KMS-11 (cell line): ENCODE measurements at regions not wholly inside any gene's neighbourhood (a gene's known extent, or its start where the extent isn't known, plus 50 kb on each side); places are given as distances from the start of the nearest gene placed in this dataset.

Experiments used
- H2AFZ ChIP-seq: fragments of 200-600 bp; sonication (generic); 2 replicates; pipeline ENCODE4 v1.6.1; 2016; ENCODE audit warnings: antibody characterized with exemption, mixed run types, low read depth
- H3K27ac ChIP-seq: fragments of 200-600 bp; sonication (generic); 2 replicates; pipeline ENCODE4 v1.6.1; 2016; ENCODE audit warnings: mild to moderate bottlenecking, mixed run types
- H3K27me3 ChIP-seq: fragments of 200-600 bp; sonication (generic); 2 replicates; pipeline ENCODE4 v1.6.1; 2017; ENCODE audit warnings: mild to moderate bottlenecking, low read depth, mixed run types, moderate library complexity; ENCODE audit not compliant: insufficient read depth
- H3K36me3 ChIP-seq: fragments of 200-600 bp; sonication (generic); 2 replicates; pipeline ENCODE4 v1.6.1; 2017; ENCODE audit warnings: mild to moderate bottlenecking, mixed run types; ENCODE audit not compliant: insufficient read depth
- H3K4me1 ChIP-seq: fragments of 200-600 bp; sonication (generic); 2 replicates; pipeline ENCODE4 v1.6.1; 2016; ENCODE audit warnings: mild to moderate bottlenecking, low read depth, mixed run types; ENCODE audit not compliant: poor library complexity, severe bottlenecking
- H3K4me2 ChIP-seq: fragments of 200-600 bp; sonication (generic); 2 replicates; pipeline ENCODE4 v1.7.0; 2016; ENCODE audit warnings: mild to moderate bottlenecking, mixed run types
- H3K4me3 ChIP-seq: fragments of 200-600 bp; sonication (generic); IDR thresholded peaks from 2 replicates; pipeline ENCODE4 v1.6.1; 2017; ENCODE audit warnings: low read depth, low read length, mixed read lengths; ENCODE audit not compliant: insufficient read depth
- H3K79me2 ChIP-seq: fragments of 200-600 bp; sonication (generic); 2 replicates; pipeline ENCODE4 v1.6.1; 2016; ENCODE audit warnings: low read depth, mixed run types; ENCODE audit not compliant: insufficient read depth
- H3K9ac ChIP-seq: fragments of 200-600 bp; sonication (generic); 2 replicates; pipeline ENCODE4 v1.6.1; 2016; ENCODE audit warnings: mild to moderate bottlenecking, mixed run types
- H4K20me1 ChIP-seq: fragments of 200-600 bp; sonication (generic); 2 replicates; pipeline ENCODE4 v1.6.1; 2016; ENCODE audit warnings: mild to moderate bottlenecking, mixed run types; ENCODE audit not compliant: insufficient read depth
- CTCF ChIP-seq: fragments of 200-600 bp; sonication (generic); conservative IDR thresholded peaks from 2 replicates; pipeline ENCODE4 v1.6.1; 2017; ENCODE audit warnings: low read depth, mild to moderate bottlenecking, antibody characterized with exemption, low read length, moderate library complexity, mixed read lengths

- Histone ChIP-seq H2AFZ (no peak overlapping the region), H3K4me3 (no peak overlapping the region), H3K9ac (no peak overlapping the region), H3K79me2 (no peaks in the 10 kb centered on the region), H3K27me3 (no peaks in the 10 kb centered on the region), H3K36me3 (no peaks in the 10 kb centered on the region), H3K27ac (no peak overlapping the region), H3K4me1 (no peaks in the 10 kb centered on the region), H4K20me1 (no peaks in the 10 kb centered on the region), H3K4me2 (no peak overlapping the region)
- no peak for TF ChIP-seq CTCF
Measured at GRCh38 chr11:41775296-41775695, 315.8 kb upstream of the LRRC4C start.

- TF ChIP-seq CTCF: no peak
- Histone ChIP-seq H3K79me2 (no peaks in the 10 kb centered on the region), H3K36me3 (no peaks in the 10 kb centered on the region), H2AFZ (no peak overlapping the region), H3K27me3 (no peaks in the 10 kb centered on the region), H3K4me1 (peaks cover 5% of the 10 kb centered on the region), H4K20me1 (no peaks in the 10 kb centered on the region), H3K27ac (no peak overlapping the region), H3K4me2 (no peak overlapping the region), H3K9ac (no peak overlapping the region), H3K4me3 (no peak overlapping the region)
Measured at GRCh38 chr11:41779401-41779960, 320.0 kb upstream of the LRRC4C start.

GRCh38 chr11:41781441-41781840 lies 322.0 kb upstream of the LRRC4C start:
- no peaks in the 10 kb centered on the region for H4K20me1 ChIP-seq
- H3K4me3 ChIP-seq: no peak overlapping the region
- no peak overlapping the region for H3K27ac ChIP-seq
- no peak overlapping the region for H2AFZ ChIP-seq
- H3K36me3 ChIP-seq: no peaks in the 10 kb centered on the region
- no peaks in the 10 kb centered on the region for H3K27me3 ChIP-seq
- no peak overlapping the region for H3K4me2 ChIP-seq
- no peak overlapping the region for H3K9ac ChIP-seq
- no peaks in the 10 kb centered on the region for H3K79me2 ChIP-seq
- TF ChIP-seq CTCF: no peak
- peaks cover 24% of the 10 kb centered on the region for H3K4me1 ChIP-seq

GRCh38 chr11:41784513-41785335 lies 325.3 kb upstream of the LRRC4C start:
- H3K27me3 ChIP-seq: no peaks in the 10 kb centered on the region
- H3K36me3 ChIP-seq: no peaks in the 10 kb centered on the region
- no peak for TF ChIP-seq CTCF
- no peaks in the 10 kb centered on the region for H4K20me1 ChIP-seq
- H3K4me3 ChIP-seq: no peak overlapping the region
- peak overlapping the region; percentile 67 for H3K4me2 ChIP-seq
- no peak overlapping the region for H3K9ac ChIP-seq
- H3K4me1 ChIP-seq: peaks cover 41% of the 10 kb centered on the region
- H3K79me2 ChIP-seq: no peaks in the 10 kb centered on the region
- H2AFZ ChIP-seq: no peak overlapping the region
- peak overlapping the region; percentile 88; the same call in 1 of the 2 replicates for H3K27ac ChIP-seq
